ENCODE measurements at regions not wholly inside any gene's neighbourhood (a gene's known extent, or its start where the extent isn't known, plus 50 kb on each side); places are given as distances from the start of the nearest gene placed in this dataset.

DNA sequence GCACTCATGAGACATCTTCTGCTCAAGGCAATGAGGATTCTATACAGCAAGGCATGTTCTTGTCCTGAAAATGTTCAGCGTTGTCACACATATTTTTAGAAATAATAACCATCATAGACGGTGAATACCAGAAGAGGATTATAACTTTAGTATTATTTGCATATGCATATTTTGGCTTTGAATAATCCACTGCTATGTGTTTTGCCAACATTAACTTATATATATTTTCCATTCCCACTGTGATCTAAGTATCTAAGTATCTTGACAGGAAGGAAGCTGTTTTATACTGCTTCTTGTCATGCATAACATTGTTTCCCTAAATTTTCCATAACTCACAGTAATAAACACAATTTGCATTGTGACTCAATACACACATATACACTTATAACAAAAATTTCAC lies 509.5 kb downstream of the TBL1XR1 start:
- no peak for DNase-seq
- intact Hi-C loops (cut with DNase I), result no loop called here
- 83 to 95% (median 87%) methylated on average over 2 of the region's 2 CpGs for WGBS, 4 donors
- Histone ChIP-seq H3K9me3 (replicated peaks in 1 of 3) (no peaks in the 10 kb centered on the region), H3K4me3 (no peak overlapping the region), H3K27ac (no peak overlapping the region), H3K27me3 (no peaks in the 10 kb centered on the region), H3K36me3 (replicated peaks in 1 of 2) (no peaks in the 10 kb centered on the region), H3K4me1 (replicated peaks in 1 of 2) (peaks cover 0 to 3% of the 10 kb centered on the region in 2 donors)
- no peak for TF ChIP-seq POLR2A (IDR thresholded peaks at IDR 0.05)
- TF ChIP-seq, protein P1, sequence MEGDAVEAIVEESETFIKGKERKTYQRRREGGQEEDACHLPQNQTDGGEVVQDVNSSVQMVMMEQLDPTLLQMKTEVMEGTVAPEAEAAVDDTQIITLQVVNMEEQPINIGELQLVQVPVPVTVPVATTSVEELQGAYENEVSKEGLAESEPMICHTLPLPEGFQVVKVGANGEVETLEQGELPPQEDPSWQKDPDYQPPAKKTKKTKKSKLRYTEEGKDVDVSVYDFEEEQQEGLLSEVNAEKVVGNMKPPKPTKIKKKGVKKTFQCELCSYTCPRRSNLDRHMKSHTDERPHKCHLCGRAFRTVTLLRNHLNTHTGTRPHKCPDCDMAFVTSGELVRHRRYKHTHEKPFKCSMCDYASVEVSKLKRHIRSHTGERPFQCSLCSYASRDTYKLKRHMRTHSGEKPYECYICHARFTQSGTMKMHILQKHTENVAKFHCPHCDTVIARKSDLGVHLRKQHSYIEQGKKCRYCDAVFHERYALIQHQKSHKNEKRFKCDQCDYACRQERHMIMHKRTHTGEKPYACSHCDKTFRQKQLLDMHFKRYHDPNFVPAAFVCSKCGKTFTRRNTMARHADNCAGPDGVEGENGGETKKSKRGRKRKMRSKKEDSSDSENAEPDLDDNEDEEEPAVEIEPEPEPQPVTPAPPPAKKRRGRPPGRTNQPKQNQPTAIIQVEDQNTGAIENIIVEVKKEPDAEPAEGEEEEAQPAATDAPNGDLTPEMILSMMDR (IDR thresholded peaks at IDR 0.05), result no peak

DNA sequence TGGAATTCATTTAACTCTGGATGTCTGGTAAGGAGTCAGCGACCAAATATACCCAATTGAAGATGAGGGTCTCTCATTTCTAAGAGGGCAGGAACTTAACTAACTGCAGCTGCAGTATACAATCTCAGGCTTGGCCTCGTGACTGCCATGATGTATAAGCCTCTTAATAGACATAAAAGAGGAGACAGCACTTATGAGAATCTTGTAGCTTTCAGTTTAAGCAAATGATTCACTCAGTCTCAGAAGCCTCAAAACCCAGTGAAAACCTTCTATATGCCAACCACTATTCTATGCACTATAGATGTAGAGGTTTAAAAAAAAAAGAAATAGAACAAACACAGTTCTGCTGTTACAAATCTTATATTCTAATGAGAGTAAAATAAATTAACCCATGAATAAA lies 513.9 kb downstream of the TBL1XR1 start:
- TF ChIP-seq, protein P1 (IDR thresholded peaks at IDR 0.05), result no peak
- TF ChIP-seq POLR2A (IDR thresholded peaks at IDR 0.05), result no peak
- Histone ChIP-seq H3K4me1 (replicated peaks in 1 of 2) (no peaks in the 10 kb centered on the region), H3K36me3 (replicated peaks in 1 of 2) (no peaks in the 10 kb centered on the region), H3K27ac (no peak overlapping the region), H3K27me3 (no peaks in the 10 kb centered on the region), H3K4me3 (no peak overlapping the region), H3K9me3 (replicated peaks in 1 of 3) (no peaks in the 10 kb centered on the region)
- DNase-seq, result no peak
- 63 to 84% (median 73%) methylated on average over 2 of the region's 2 CpGs for WGBS, 4 donors
- intact Hi-C loops (cut with DNase I), result no loop called here

DNA sequence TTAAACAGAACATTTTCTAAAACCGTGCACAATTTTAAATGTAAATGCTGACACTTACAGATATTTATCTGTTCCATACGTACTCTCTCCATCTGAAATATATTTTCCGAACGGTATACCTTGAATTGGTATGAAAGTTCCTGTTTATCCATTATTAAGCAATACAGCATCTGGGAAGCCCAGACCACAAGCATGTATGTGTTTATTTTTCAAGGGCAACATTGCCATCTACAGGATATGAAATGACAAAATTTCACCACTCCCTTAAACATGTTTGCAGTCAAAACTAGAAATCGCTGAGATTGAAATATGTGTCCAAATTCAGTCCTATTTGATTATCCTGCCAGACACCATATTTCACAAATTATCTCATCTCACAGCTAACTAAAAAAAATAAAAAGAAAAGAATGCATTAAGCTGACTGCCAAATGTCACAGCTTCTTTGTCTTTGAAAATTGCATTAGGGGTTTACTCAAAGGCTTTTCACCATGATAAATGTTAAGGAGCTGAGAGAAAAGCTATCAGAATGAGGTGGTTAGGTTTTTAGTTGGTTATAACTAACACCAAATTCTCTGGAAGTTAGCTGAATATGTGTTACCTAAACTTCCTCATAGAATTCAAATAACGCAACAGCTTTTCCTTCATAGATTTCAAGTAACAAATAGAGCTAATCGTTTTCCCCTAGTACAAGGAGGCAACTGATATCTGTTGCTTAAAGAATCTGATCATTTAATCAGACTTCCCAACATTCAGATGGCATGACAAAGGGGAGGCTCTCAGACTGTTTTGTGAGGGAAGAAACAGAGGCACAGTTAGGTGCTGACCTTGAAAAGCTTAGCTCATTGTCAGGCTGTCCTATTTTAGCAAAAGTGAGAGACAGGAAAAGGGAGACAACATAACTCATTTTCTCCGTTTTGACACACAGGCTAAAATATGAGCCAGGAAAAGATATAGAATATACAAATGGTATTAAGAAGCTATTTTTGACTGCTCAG lies 533.1 kb downstream of the TBL1XR1 start:
- Histone ChIP-seq H3K27ac (no peak overlapping the region), H3K9me3 (replicated peaks in 1 of 3) (no peaks in the 10 kb centered on the region), H3K36me3 (replicated peaks in 1 of 2) (no peaks in the 10 kb centered on the region), H3K27me3 (no peaks in the 10 kb centered on the region), H3K4me1 (replicated peaks in 1 of 2) (peaks cover 0 to 12% of the 10 kb centered on the region in 2 donors), H3K4me3 (no peak overlapping the region)
- WGBS, 4 donors, result 10 to 12% (median 10%) methylated on average over 8 of the region's 8 CpGs
- intact Hi-C loops (cut with DNase I), result no loop called here
- peak in 1 of 7 donors; percentile 9 for DNase-seq
- TF ChIP-seq, protein P1 (IDR thresholded peaks at IDR 0.05), result peak in 5 of 6 experiments; percentile 16 to 55 (median 48)
- no peak for TF ChIP-seq POLR2A (IDR thresholded peaks at IDR 0.05)

GRCh38 chr3:176663387-176663786 lies 533.9 kb downstream of the TBL1XR1 start:
- H3K9me3 ChIP-seq (replicated peaks in 1 of 3), result no peaks in the 10 kb centered on the region
- 63 to 78% (median 68%) methylated on average over 1 of the region's 1 CpG for WGBS, 4 donors
- no peak for DNase-seq
- no peaks in the 10 kb centered on the region for H3K27me3 ChIP-seq
- peaks cover 0 to 12% of the 10 kb centered on the region in 2 donors for H3K4me1 ChIP-seq (replicated peaks in 1 of 2)
- H3K27ac ChIP-seq, result no peak overlapping the region
- intact Hi-C loops (cut with DNase I), result no loop called here
- TF ChIP-seq, protein P1 (IDR thresholded peaks at IDR 0.05), result no peak
- TF ChIP-seq POLR2A (IDR thresholded peaks at IDR 0.05), result no peak
- no peak overlapping the region for H3K4me3 ChIP-seq
- no peaks in the 10 kb centered on the region for H3K36me3 ChIP-seq (replicated peaks in 1 of 2)
